ENCODE measurements at regions not wholly inside any gene's neighbourhood (a gene's known extent, or its start where the extent isn't known, plus 50 kb on each side); places are given as distances from the start of the nearest gene placed in this dataset.

- TF ChIP-seq, protein P1, sequence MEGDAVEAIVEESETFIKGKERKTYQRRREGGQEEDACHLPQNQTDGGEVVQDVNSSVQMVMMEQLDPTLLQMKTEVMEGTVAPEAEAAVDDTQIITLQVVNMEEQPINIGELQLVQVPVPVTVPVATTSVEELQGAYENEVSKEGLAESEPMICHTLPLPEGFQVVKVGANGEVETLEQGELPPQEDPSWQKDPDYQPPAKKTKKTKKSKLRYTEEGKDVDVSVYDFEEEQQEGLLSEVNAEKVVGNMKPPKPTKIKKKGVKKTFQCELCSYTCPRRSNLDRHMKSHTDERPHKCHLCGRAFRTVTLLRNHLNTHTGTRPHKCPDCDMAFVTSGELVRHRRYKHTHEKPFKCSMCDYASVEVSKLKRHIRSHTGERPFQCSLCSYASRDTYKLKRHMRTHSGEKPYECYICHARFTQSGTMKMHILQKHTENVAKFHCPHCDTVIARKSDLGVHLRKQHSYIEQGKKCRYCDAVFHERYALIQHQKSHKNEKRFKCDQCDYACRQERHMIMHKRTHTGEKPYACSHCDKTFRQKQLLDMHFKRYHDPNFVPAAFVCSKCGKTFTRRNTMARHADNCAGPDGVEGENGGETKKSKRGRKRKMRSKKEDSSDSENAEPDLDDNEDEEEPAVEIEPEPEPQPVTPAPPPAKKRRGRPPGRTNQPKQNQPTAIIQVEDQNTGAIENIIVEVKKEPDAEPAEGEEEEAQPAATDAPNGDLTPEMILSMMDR (optimal IDR thresholded peaks at IDR 0.05 in 1 of 3, IDR thresholded peaks at IDR 0.05 in 1 of 3, conservative IDR thresholded peaks at IDR 0.05 in 1 of 3; ENCODE audit: extremely low read depth in 1 of 3, insufficient read depth in 2 of 3, low read length in 3 of 3): no peak
- no peak for TF ChIP-seq EZH2 (IDR thresholded peaks at IDR 0.05; ENCODE audit: low read length)
Measured at GRCh38 chr1:164953815-164954214, 394.8 kb downstream of the PBX1 start.

Data from keratinocyte (primary cell).